H1 (cell line): ENCODE measurements at regions not wholly inside any gene's neighbourhood (a gene's known extent, or its start where the extent isn't known, plus 50 kb on each side); places are given as distances from the start of the nearest gene placed in this dataset.

Source experiments
- CTCF ChIA-PET: fragments of 300-600 bp; sonication (Branson Sonifier 250); formaldehyde crosslinking; loops from one replicate; lab custom pipeline; 2021; ENCODE audit not compliant: partially characterized antibody; lab: Charles Lee
- POLR2A ChIA-PET: fragments of 300-600 bp; sonication (Branson Sonifier 250); formaldehyde crosslinking; loops from one replicate; lab custom pipeline; 2021; ENCODE audit warnings: inconsistent platforms; ENCODE audit not compliant: partially characterized antibody; lab: Charles Lee
- DNase-seq, 2 experiments: peaks; one replicate each; pipeline versions ENCODE4 v3.0.0 to v3.0.0-alpha.2; 2010 to 2022; ENCODE audit warnings: low spot score in 2 of 2, low read depth in 1 of 2, mixed read lengths in 1 of 2
- FAIRE-seq: peaks from 2 replicates; lab custom pipeline; 2011; peaks lifted over from hg19 to GRCh38; lab: Jason Lieb, UNC
- H2AFZ ChIP-seq: 2 replicates; pipeline ENCODE4 v1.8.1; 2012; ENCODE audit warnings: low read length, inconsistent platforms
- H2AK5ac ChIP-seq: 2 replicates; pipeline ENCODE4 v1.6.1; 2013; ENCODE audit warnings: low read depth, low read length
- H2BK120ac ChIP-seq: replicated peaks from 2 replicates; pipeline ENCODE3; 2013; ENCODE audit warnings: low read depth, low read length, inconsistent platforms
- H2BK12ac ChIP-seq: 2 replicates; pipeline ENCODE4 v1.6.1; 2013; ENCODE audit warnings: low read depth, low read length
- H2BK15ac ChIP-seq: 2 replicates; pipeline ENCODE4 v1.6.1; 2013; ENCODE audit warnings: low read length
- H2BK20ac ChIP-seq: 2 replicates; pipeline ENCODE4 v1.6.1; 2013; ENCODE audit warnings: low read length
- H2BK5ac ChIP-seq: 2 replicates; pipeline ENCODE4 v1.6.1; 2013; ENCODE audit warnings: low read depth, low read length
- H3K14ac ChIP-seq: 2 replicates; pipeline ENCODE4 v1.6.1; 2013; ENCODE audit warnings: inconsistent platforms; ENCODE audit not compliant: insufficient read length
- H3K18ac ChIP-seq: 2 replicates; pipeline ENCODE4 v1.6.1; 2013; ENCODE audit warnings: low read length; ENCODE audit errors: extremely low read depth
- H3K23ac ChIP-seq: 2 replicates; pipeline ENCODE4 v1.6.1; 2013; ENCODE audit warnings: inconsistent platforms; ENCODE audit not compliant: insufficient read length
- H3K23me2 ChIP-seq: 2 replicates; pipeline ENCODE4 v1.6.1; 2013; ENCODE audit warnings: low read depth, low read length
- H3K27ac ChIP-seq: 2 replicates; pipeline ENCODE4 v1.6.1; 2011; ENCODE audit warnings: low read depth, low read length, inconsistent platforms
- H3K27me3 ChIP-seq, 4 experiments: replicated peaks in 1 of 4; 1 replicate in 1 of 4; 2 replicates in 3 of 4; pipeline versions ENCODE4 v1.6.1 to v1.8.1; 2011 to 2013; ENCODE audit warnings: low read length in 3 of 4, mild to moderate bottlenecking in 3 of 4, inconsistent platforms in 2 of 4, mixed read lengths in 2 of 4, moderate library complexity in 1 of 4; ENCODE audit not compliant: control insufficient read depth in 3 of 4, insufficient read depth in 3 of 4; ENCODE audit errors: extremely low read depth in 1 of 4
- H3K36me3 ChIP-seq, 4 experiments: 2 replicates each; pipeline versions ENCODE4 v1.6.1 to v1.8.1; 2011 to 2013; ENCODE audit warnings: mild to moderate bottlenecking in 4 of 4, low read length in 3 of 4, moderate library complexity in 2 of 4, control low read depth in 1 of 4, inconsistent platforms in 1 of 4; ENCODE audit not compliant: insufficient read depth in 4 of 4, control insufficient read depth in 2 of 4
- H3K4ac ChIP-seq: replicated peaks from 2 replicates; pipeline ENCODE3; 2013; ENCODE audit warnings: low read length, low read depth, mixed read lengths, inconsistent platforms; ENCODE audit not compliant: insufficient read length
- H3K4me1 ChIP-seq, 4 experiments: replicated peaks in 1 of 4; 1 replicate in 1 of 4; 2 replicates in 3 of 4; pipeline versions ENCODE4 v1.6.1 to v1.8.1; 2011 to 2013; ENCODE audit warnings: low read length in 3 of 4, inconsistent platforms in 2 of 4, mixed read lengths in 1 of 4; ENCODE audit not compliant: insufficient read depth in 4 of 4, control insufficient read depth in 3 of 4
- H3K4me2 ChIP-seq, 2 experiments: 2 replicates each; pipeline versions ENCODE4 v1.6.1 to v1.8.1; 2011 to 2013; ENCODE audit warnings: low read depth in 2 of 2, low read length in 2 of 2, control low read depth in 1 of 2, inconsistent platforms in 1 of 2, mild to moderate bottlenecking in 1 of 2; ENCODE audit not compliant: insufficient read depth in 1 of 2
- H3K4me3 ChIP-seq, 4 experiments: fragments of 200-600, 300-600 bp in 1 of 4; sonication (generic), shearing (Covaris generic), sonication (Bioruptor Twin) in 1 of 4; 2 replicates each; pipeline versions ENCODE4 v1.5.1 to v1.8.1; 2011 to 2016; ENCODE audit warnings: low read length in 4 of 4, low read depth in 3 of 4, control low read depth in 2 of 4, inconsistent platforms in 2 of 4, mild to moderate bottlenecking in 2 of 4, mixed read lengths in 1 of 4, moderate library complexity in 1 of 4; ENCODE audit not compliant: insufficient read depth in 2 of 4; ENCODE audit errors: extremely low read depth in 1 of 4
- H3K56ac ChIP-seq: replicated peaks from 2 replicates; pipeline ENCODE3; 2013; ENCODE audit warnings: low read depth, mild to moderate bottlenecking, mixed read lengths, low read length, inconsistent platforms; ENCODE audit not compliant: insufficient read length
- H3K79me1 ChIP-seq: 2 replicates; pipeline ENCODE4 v1.6.1; 2013; ENCODE audit warnings: low read depth, low read length, control low read depth
- H3K79me2 ChIP-seq, 2 experiments: 2 replicates each; pipeline versions ENCODE4 v1.6.1 to v1.8.1; 2012 to 2013; ENCODE audit warnings: low read length in 2 of 2, mild to moderate bottlenecking in 2 of 2, inconsistent platforms in 1 of 2; ENCODE audit not compliant: insufficient read depth in 2 of 2, control insufficient read depth in 1 of 2
- H3K9ac ChIP-seq, 4 experiments: replicated peaks in 1 of 4; 1 replicate in 1 of 4; 2 replicates in 3 of 4; pipeline versions ENCODE4 v1.6.1 to v1.8.1; 2011 to 2013; ENCODE audit warnings: low read depth in 3 of 4, low read length in 3 of 4, control low read depth in 2 of 4, mild to moderate bottlenecking in 2 of 4, moderate library complexity in 2 of 4, inconsistent platforms in 1 of 4; ENCODE audit errors: extremely low read depth in 1 of 4
- H3K9me3 ChIP-seq, 2 experiments: 2 replicates each; pipeline versions ENCODE4 v1.6.1 to v1.8.1; 2012 to 2013; ENCODE audit warnings: mild to moderate bottlenecking in 2 of 2, moderate library complexity in 2 of 2, control low read depth in 1 of 2, inconsistent platforms in 1 of 2, low read depth in 1 of 2, low read length in 1 of 2, mixed read lengths in 1 of 2; ENCODE audit not compliant: insufficient read depth in 2 of 2
- H4K20me1 ChIP-seq, 2 experiments: replicated peaks in 1 of 2; 2 replicates each; pipeline versions ENCODE3 to v1.8.1; 2011 to 2013; ENCODE audit warnings: inconsistent platforms in 2 of 2, low read length in 2 of 2, mild to moderate bottlenecking in 1 of 2; ENCODE audit not compliant: insufficient read depth in 2 of 2, control insufficient read depth in 1 of 2
- H4K5ac ChIP-seq: 2 replicates; pipeline ENCODE4 v1.6.1; 2013; ENCODE audit warnings: low read length, low read depth, mixed read lengths, inconsistent platforms; ENCODE audit not compliant: insufficient read length
- H4K8ac ChIP-seq: 2 replicates; pipeline ENCODE4 v1.8.0; 2013; ENCODE audit warnings: mild to moderate bottlenecking, moderate library complexity, low read length, inconsistent platforms; ENCODE audit not compliant: insufficient read depth; ENCODE audit errors: extremely low read depth
- H4K91ac ChIP-seq: replicated peaks from 2 replicates; pipeline ENCODE3; 2013; ENCODE audit warnings: low read length, mixed read lengths, inconsistent platforms; ENCODE audit not compliant: insufficient read length
- ASH2L ChIP-seq: fragments of 200-600, 300-600 bp; sonication (generic); IDR thresholded peaks from one replicate; pipeline ENCODE4 v1.7.1; 2017; ENCODE audit warnings: low read length
- CBX5 ChIP-seq: fragments of 300-800, 300-1000 bp; sonication (generic); IDR thresholded peaks from 2 replicates; pipeline ENCODE4 v1.7.1; 2016; ENCODE audit warnings: antibody characterized with exemption, low read length, low read depth
- CBX8 ChIP-seq: fragments of 300-800, 300-1000 bp; sonication (generic); IDR thresholded peaks from 2 replicates; pipeline ENCODE4 v1.7.1; 2016; ENCODE audit warnings: low read depth, low read length, borderline replicate concordance
- CHD2 ChIP-seq: IDR thresholded peaks from 2 replicates; pipeline ENCODE4 v1.6.1; 2012; ENCODE audit warnings: low read length, improper control_type of control experiment
- EZH2 ChIP-seq: fragments of 200-600 bp; sonication (generic); IDR thresholded peaks from 2 replicates; pipeline ENCODE4 v1.7.1; 2012; ENCODE audit warnings: low read depth, mild to moderate bottlenecking, moderate library complexity, low read length, inconsistent platforms; ENCODE audit not compliant: severe bottlenecking
- GTF2F1 ChIP-seq: IDR thresholded peaks from 2 replicates; pipeline ENCODE4 v1.6.1; 2012; ENCODE audit warnings: low read depth, low read length, improper control_type of control experiment, borderline replicate concordance
- NRF1 ChIP-seq: IDR thresholded peaks from 2 replicates; pipeline ENCODE4 v1.6.1; 2011; ENCODE audit warnings: mild to moderate bottlenecking, low read depth, low read length, improper control_type of control experiment
- RNF2 ChIP-seq: fragments of 200-900, 300-1000 bp; sonication (generic); IDR thresholded peaks from 2 replicates; pipeline ENCODE4 v1.7.1; 2016; ENCODE audit warnings: borderline replicate concordance, low read depth, mild to moderate bottlenecking, antibody characterized with exemption, low read length; ENCODE audit not compliant: poor library complexity, severe bottlenecking; ENCODE audit errors: missing control alignments
- RXRA ChIP-seq: IDR thresholded peaks from 2 replicates; pipeline ENCODE4 v1.6.1; 2011; ENCODE audit warnings: low read depth, mild to moderate bottlenecking, low read length, moderate library complexity; ENCODE audit not compliant: insufficient read depth
- SAP30 ChIP-seq: fragments of 300-600 bp; sonication (generic); IDR thresholded peaks from 2 replicates; pipeline ENCODE4 v1.7.1; 2012; ENCODE audit warnings: low read length, moderate library complexity, mild to moderate bottlenecking, inconsistent platforms; ENCODE audit not compliant: insufficient read depth, insufficient replicate concordance
- TAF1 ChIP-seq: IDR thresholded peaks from 2 replicates; pipeline ENCODE4 v1.6.1; 2011; ENCODE audit warnings: mild to moderate bottlenecking, low read depth, low read length
- TEAD4 ChIP-seq: IDR thresholded peaks from 2 replicates; pipeline ENCODE4 v1.6.1; 2012; ENCODE audit warnings: low read depth, low read length, inconsistent platforms, mixed read lengths
- WGBS, 2 experiments: shearing (Covaris generic) in 1 of 2; methylation state at CpG; one replicate each; pipeline versions ENCODE4 v1.1.6 to v1.1.7; 2013 to 2015; ENCODE audit warnings: low lambda C conversion rate in 2 of 2, mixed read lengths in 2 of 2, inconsistent platforms in 1 of 2, low coverage in 1 of 2, missing lambda C conversion rate in 1 of 2; ENCODE audit not compliant: insufficient replicate concordance in 2 of 2, insufficient coverage in 1 of 2, insufficient read length in 1 of 2; ENCODE audit errors: extremely low coverage in 1 of 2, missing lambda C conversion rate in 1 of 2; 5-methylcytosine and 5-hydroxymethylcytosine counted together
- TF ChIP-seq, protein P1 (sequence below): IDR thresholded peaks from 2 replicates; pipeline ENCODE4 v1.6.1; 2012; ENCODE audit warnings: inconsistent platforms

GRCh38 chr6:8574749-8575468, 139.6 kb upstream of the SLC35B3 start:
- FAIRE-seq: no peak
- no peak for DNase-seq
- no peak overlapping the region for H4K5ac ChIP-seq
- no peaks in the 10 kb centered on the region for H3K79me1 ChIP-seq
- no peak overlapping the region for H3K4me2 ChIP-seq
- H3K56ac ChIP-seq: no peak overlapping the region
- H4K20me1 ChIP-seq: no peaks in the 10 kb centered on the region
- POLR2A ChIA-PET: no interaction called here
- H3K4me3 ChIP-seq: no peak overlapping the region
- H3K9ac ChIP-seq: no peak overlapping the region
- H4K91ac ChIP-seq: no peak overlapping the region
- no peak overlapping the region for H3K4ac ChIP-seq
- no peak overlapping the region for H2AFZ ChIP-seq
- no peak overlapping the region for H3K18ac ChIP-seq
- H3K9me3 ChIP-seq: no peaks in the 10 kb centered on the region
- no peak overlapping the region for H2BK15ac ChIP-seq
- no peak overlapping the region for H3K23ac ChIP-seq
- H2BK12ac ChIP-seq: no peak overlapping the region
- H2BK120ac ChIP-seq: no peak overlapping the region
- H2AK5ac ChIP-seq: no peak overlapping the region
- H3K14ac ChIP-seq: no peak overlapping the region
- H3K23me2 ChIP-seq: no peaks in the 10 kb centered on the region
- H2BK5ac ChIP-seq: no peak overlapping the region
- CTCF ChIA-PET: interaction anchor here (0.6 to 1.8 kb wide), 4 partner anchors 15 to 443 kb away, joined by 3 to 9 read pairs (median 3); no protein-coding TSS in a partner anchor
- no peak overlapping the region for H3K27ac ChIP-seq
- no peak overlapping the region for H4K8ac ChIP-seq
- H3K27me3 ChIP-seq: no peaks in the 10 kb centered on the region
- no peak overlapping the region for H2BK20ac ChIP-seq
- no peaks in the 10 kb centered on the region for H3K79me2 ChIP-seq
- no peaks in the 10 kb centered on the region for H3K36me3 ChIP-seq
- H3K4me1 ChIP-seq: no peaks in the 10 kb centered on the region
- 90% methylated on average over 5 of the region's 6 CpGs; no CpG with 5 or more reads in 1 of the 2 experiments for WGBS, 2 experiments
- no peak for TF ChIP-seq SAP30
- no peak for TF ChIP-seq ASH2L
- TF ChIP-seq, protein P1, sequence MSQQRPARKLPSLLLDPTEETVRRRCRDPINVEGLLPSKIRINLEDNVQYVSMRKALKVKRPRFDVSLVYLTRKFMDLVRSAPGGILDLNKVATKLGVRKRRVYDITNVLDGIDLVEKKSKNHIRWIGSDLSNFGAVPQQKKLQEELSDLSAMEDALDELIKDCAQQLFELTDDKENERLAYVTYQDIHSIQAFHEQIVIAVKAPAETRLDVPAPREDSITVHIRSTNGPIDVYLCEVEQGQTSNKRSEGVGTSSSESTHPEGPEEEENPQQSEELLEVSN: no peak
- TF ChIP-seq RNF2: no peak
- TF ChIP-seq TEAD4: no peak
- no peak for TF ChIP-seq CHD2
- TF ChIP-seq NRF1: no peak
- TF ChIP-seq CBX8: no peak
- no peak for TF ChIP-seq RXRA
- no peak for TF ChIP-seq TAF1
- TF ChIP-seq GTF2F1: no peak
- no peak for TF ChIP-seq CBX5
- TF ChIP-seq EZH2: no peak
